ENCODE measurements at regions not wholly inside any gene's neighbourhood (a gene's known extent, or its start where the extent isn't known, plus 50 kb on each side); places are given as distances from the start of the nearest gene placed in this dataset.

- POLR2A ChIA-PET, result no interaction called here
- Histone ChIP-seq H3F3A (replicated peaks; ENCODE audit: insufficient read depth) (no peaks in the 10 kb centered on the region), H3K79me2 (ENCODE audit: insufficient read depth) (no peaks in the 10 kb centered on the region), H2AFZ (ENCODE audit: low read depth) (no peak overlapping the region), H3K9me2 (no peaks in the 10 kb centered on the region), H3K4me1 (ENCODE audit: control insufficient read depth in 1 of 2, insufficient read depth in 2 of 2, low read depth in 1 of 2, low read length in 1 of 2) (no peaks in the 10 kb centered on the region), H3K27me3 (ENCODE audit: insufficient read depth) (no peaks in the 10 kb centered on the region), H4K20me1 (ENCODE audit: insufficient read depth) (no peaks in the 10 kb centered on the region), H3K9ac (no peak overlapping the region), H3K9me3 (no peaks in the 10 kb centered on the region), H3K4me3 (ENCODE audit: low read depth in 2 of 2, low read length in 1 of 2) (no peak overlapping the region), H3K4me2 (no peak overlapping the region), H3K27ac (ENCODE audit: low read depth in 2 of 2, low read length in 1 of 2) (no peak overlapping the region), H3K36me3 (replicated peaks in 1 of 2; ENCODE audit: control insufficient read depth in 1 of 2, insufficient read depth in 2 of 2, low read length in 1 of 2) (no peaks in the 10 kb centered on the region)
- DNase-seq, result no peak
- WGBS (ENCODE audit: low lambda C conversion rate), result under 1% methylated on average over 2 of the region's 2 CpGs
- CTCF ChIA-PET, result no interaction called here
- TF ChIP-seq TEAD4 (IDR thresholded peaks at IDR 0.05; ENCODE audit: borderline replicate concordance, insufficient read depth) (no peak), RCOR1 (IDR thresholded peaks at IDR 0.05; ENCODE audit: low read length) (no peak)
Measured at GRCh38 chr5:30605693-30606268, 587.7 kb upstream of the CDH6 start.

GRCh38 chr5:30604648-30605262 is 588.7 kb upstream of the CDH6 start:
- CTCF ChIA-PET, result no interaction called here
- no peak overlapping the region for H3K27ac ChIP-seq (ENCODE audit: low read depth in 2 of 2, low read length in 1 of 2)
- no peak overlapping the region for H3K4me3 ChIP-seq (ENCODE audit: low read depth in 2 of 2, low read length in 1 of 2)
- H3F3A ChIP-seq (replicated peaks; ENCODE audit: insufficient read depth), result no peaks in the 10 kb centered on the region
- no peak overlapping the region for H3K4me2 ChIP-seq
- no peak for DNase-seq
- H3K9me3 ChIP-seq, result no peaks in the 10 kb centered on the region
- POLR2A ChIA-PET, result no interaction called here
- no peaks in the 10 kb centered on the region for H3K9me2 ChIP-seq
- 8% methylated on average over 2 of the region's 2 CpGs for WGBS (ENCODE audit: low lambda C conversion rate)
- TF ChIP-seq TEAD4 (IDR thresholded peaks at IDR 0.05; ENCODE audit: borderline replicate concordance, insufficient read depth), result no peak
- no peak for TF ChIP-seq NRF1 (IDR thresholded peaks at IDR 0.05; ENCODE audit: low read depth, low read length)
- no peak for TF ChIP-seq RFX5 (IDR thresholded peaks at IDR 0.05; ENCODE audit: low read length)
- TF ChIP-seq GABPA (IDR thresholded peaks at IDR 0.05; ENCODE audit: low read depth), result no peak
- no peak for TF ChIP-seq ZBTB33 (IDR thresholded peaks at IDR 0.05; ENCODE audit: borderline replicate concordance, low read depth)
- TF ChIP-seq CHD2 (IDR thresholded peaks at IDR 0.05; ENCODE audit: low read length, partially characterized antibody), result no peak
- no peak for TF ChIP-seq RXRA (IDR thresholded peaks at IDR 0.05; ENCODE audit: borderline replicate concordance, low read depth)
- TF ChIP-seq FOXJ3 (CRISPR knock-in tag; IDR thresholded peaks at IDR 0.05), result no peak
- no peak for TF ChIP-seq NFIC (IDR thresholded peaks at IDR 0.05; ENCODE audit: borderline replicate concordance)
- no peak for TF ChIP-seq POLR2AphosphoS5 (IDR thresholded peaks at IDR 0.05; ENCODE audit: low read depth, low read length)
- no peak overlapping the region for H3K9ac ChIP-seq
- no peaks in the 10 kb centered on the region for H4K20me1 ChIP-seq (ENCODE audit: insufficient read depth)
- no peaks in the 10 kb centered on the region for H3K36me3 ChIP-seq (replicated peaks in 1 of 2; ENCODE audit: control insufficient read depth in 1 of 2, insufficient read depth in 2 of 2, low read length in 1 of 2)
- H3K4me1 ChIP-seq (ENCODE audit: control insufficient read depth in 1 of 2, insufficient read depth in 2 of 2, low read depth in 1 of 2, low read length in 1 of 2), result no peaks in the 10 kb centered on the region
- H3K79me2 ChIP-seq (ENCODE audit: insufficient read depth), result no peaks in the 10 kb centered on the region
- no peak overlapping the region for H2AFZ ChIP-seq (ENCODE audit: low read depth)
- no peaks in the 10 kb centered on the region for H3K27me3 ChIP-seq (ENCODE audit: insufficient read depth)

Measured in SK-N-SH (cell line).